ENCODE measurements at regions not wholly inside any gene's neighbourhood (a gene's known extent, or its start where the extent isn't known, plus 50 kb on each side); places are given as distances from the start of the nearest gene placed in this dataset.

GRCh38 chr15:37394402-37395099 is 294.2 kb upstream of the MEIS2 start:
- Histone ChIP-seq H3K79me2 (ENCODE audit: control insufficient read depth, insufficient read depth, low read length, poor library complexity) (no peaks in the 10 kb centered on the region), H2AK5ac (ENCODE audit: low read length) (no peak overlapping the region), H4K12ac (ENCODE audit: low read depth, low read length) (no peak overlapping the region), H4K91ac (ENCODE audit: low read depth, low read length) (no peak overlapping the region), H3K4me1 (ENCODE audit: control insufficient read depth in 1 of 2, insufficient read depth in 2 of 2, low read length in 2 of 2) (no peaks in the 10 kb centered on the region), H3K36me3 (ENCODE audit: control insufficient read depth in 1 of 2, insufficient read depth in 2 of 2, low read length in 2 of 2) (no peaks in the 10 kb centered on the region), H3K4me3 (ENCODE audit: low read depth, low read length) (no peak overlapping the region), H3K27me3 (ENCODE audit: insufficient read depth, low read length) (no peaks in the 10 kb centered on the region), H2BK12ac (ENCODE audit: low read length) (no peak overlapping the region), H2AFZ (ENCODE audit: insufficient read depth, low read length, poor library complexity) (no peak overlapping the region), H2BK120ac (ENCODE audit: insufficient read depth, low read length, poor library complexity) (no peak overlapping the region), H3K9me3 (ENCODE audit: insufficient read depth, low read depth, low read length) (peaks cover 2% of the 10 kb centered on the region), H3K4ac (ENCODE audit: low read depth, low read length) (no peak overlapping the region), H3K23ac (ENCODE audit: low read length) (no peak overlapping the region), H3K4me2 (ENCODE audit: low read length) (no peak overlapping the region), H4K8ac (ENCODE audit: low read depth, low read length) (no peak overlapping the region), H3K27ac (ENCODE audit: low read depth, low read length) (no peak overlapping the region), H2BK5ac (ENCODE audit: low read depth, low read length, poor library complexity) (no peak overlapping the region), H3K18ac (ENCODE audit: low read length) (no peak overlapping the region), H3K79me1 (ENCODE audit: low read length) (no peaks in the 10 kb centered on the region), H3K9ac (ENCODE audit: low read length) (no peak overlapping the region), H3K14ac (ENCODE audit: low read length) (no peak overlapping the region)
- WGBS (ENCODE audit: extremely low coverage, insufficient coverage, insufficient read length), result no CpG with 5 or more reads among the region's 3 CpGs
- no peak for DNase-seq

- no peak overlapping the region for H2BK12ac ChIP-seq (ENCODE audit: low read length)
- H3K4me1 ChIP-seq (ENCODE audit: control insufficient read depth in 1 of 2, insufficient read depth in 2 of 2, low read length in 2 of 2), result no peaks in the 10 kb centered on the region
- no peak overlapping the region for H2BK120ac ChIP-seq (ENCODE audit: insufficient read depth, low read length, poor library complexity)
- no peak overlapping the region for H3K23ac ChIP-seq (ENCODE audit: low read length)
- WGBS (ENCODE audit: extremely low coverage, insufficient coverage, insufficient read length), result no CpG with 5 or more reads among the region's 3 CpGs
- H3K14ac ChIP-seq (ENCODE audit: low read length), result no peak overlapping the region
- H3K27me3 ChIP-seq (ENCODE audit: insufficient read depth, low read length), result no peaks in the 10 kb centered on the region
- H3K9me3 ChIP-seq (ENCODE audit: insufficient read depth, low read depth, low read length), result no peaks in the 10 kb centered on the region
- no peak for DNase-seq
- no peak overlapping the region for H3K27ac ChIP-seq (ENCODE audit: low read depth, low read length)
- no peak overlapping the region for H3K4ac ChIP-seq (ENCODE audit: low read depth, low read length)
- no peaks in the 10 kb centered on the region for H3K79me1 ChIP-seq (ENCODE audit: low read length)
- H3K18ac ChIP-seq (ENCODE audit: low read length), result no peak overlapping the region
- H3K36me3 ChIP-seq (ENCODE audit: control insufficient read depth in 1 of 2, insufficient read depth in 2 of 2, low read length in 2 of 2), result no peaks in the 10 kb centered on the region
- no peak overlapping the region for H3K9ac ChIP-seq (ENCODE audit: low read length)
- no peak overlapping the region for H4K12ac ChIP-seq (ENCODE audit: low read depth, low read length)
- H3K4me3 ChIP-seq (ENCODE audit: low read depth, low read length), result no peak overlapping the region
- H3K4me2 ChIP-seq (ENCODE audit: low read length), result no peak overlapping the region
- no peak overlapping the region for H2AFZ ChIP-seq (ENCODE audit: insufficient read depth, low read length, poor library complexity)
- no peaks in the 10 kb centered on the region for H3K79me2 ChIP-seq (ENCODE audit: control insufficient read depth, insufficient read depth, low read length, poor library complexity)
- no peak overlapping the region for H4K8ac ChIP-seq (ENCODE audit: low read depth, low read length)
- H2AK5ac ChIP-seq (ENCODE audit: low read length), result no peak overlapping the region
- no peak overlapping the region for H2BK5ac ChIP-seq (ENCODE audit: low read depth, low read length, poor library complexity)
- no peak overlapping the region for H4K91ac ChIP-seq (ENCODE audit: low read depth, low read length)
These were observed 294.7 kb upstream of the MEIS2 start for GRCh38 chr15:37395100-37395468.

DNA sequence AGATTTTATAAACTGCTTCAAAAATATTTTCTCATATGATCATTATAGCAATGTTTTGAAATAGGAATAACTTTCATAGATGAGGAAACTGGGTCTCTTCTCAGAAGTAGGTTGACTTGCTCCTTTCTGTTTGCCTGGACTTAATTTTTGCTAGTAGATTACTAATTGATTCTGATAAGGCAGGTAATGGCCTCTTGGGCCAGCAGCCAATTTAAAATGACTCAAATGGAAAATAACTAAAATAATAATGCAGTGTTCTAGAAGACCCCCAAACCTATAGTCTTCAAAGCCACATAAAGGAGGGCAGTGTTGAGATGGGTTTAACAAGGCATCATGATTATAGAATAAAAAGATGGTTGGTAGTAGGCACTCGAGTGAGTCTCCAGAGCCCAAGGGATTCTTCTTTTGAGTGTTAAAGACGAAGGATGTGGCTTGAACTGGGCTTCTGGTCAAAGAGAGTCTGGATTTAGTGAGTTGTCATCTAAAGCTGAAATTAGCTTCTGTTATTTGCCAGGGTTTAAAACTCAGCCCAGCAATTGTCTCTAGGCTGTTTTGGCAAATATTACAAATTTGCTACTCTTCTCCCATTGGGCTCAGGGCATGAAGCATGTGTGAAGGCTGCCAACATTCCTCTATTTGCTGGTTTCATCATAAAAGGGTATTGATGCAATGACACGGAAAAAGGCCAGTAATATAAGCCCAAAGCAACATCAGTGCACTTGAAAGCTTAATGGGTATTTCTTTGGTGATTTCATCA is 297.1 kb upstream of the MEIS2 start:
- Histone ChIP-seq H2BK12ac (ENCODE audit: low read length) (no peak overlapping the region), H3K14ac (ENCODE audit: low read length) (no peak overlapping the region), H3K23ac (ENCODE audit: low read length) (no peak overlapping the region), H2AK5ac (ENCODE audit: low read length) (no peak overlapping the region), H3K4me3 (ENCODE audit: low read depth, low read length) (no peak overlapping the region), H4K12ac (ENCODE audit: low read depth, low read length) (no peak overlapping the region), H3K27me3 (ENCODE audit: insufficient read depth, low read length) (no peaks in the 10 kb centered on the region), H3K27ac (ENCODE audit: low read depth, low read length) (no peak overlapping the region), H3K4me1 (ENCODE audit: control insufficient read depth in 1 of 2, insufficient read depth in 2 of 2, low read length in 2 of 2) (no peaks in the 10 kb centered on the region), H3K9ac (ENCODE audit: low read length) (no peak overlapping the region), H3K18ac (ENCODE audit: low read length) (no peak overlapping the region), H4K91ac (ENCODE audit: low read depth, low read length) (no peak overlapping the region), H2BK5ac (ENCODE audit: low read depth, low read length, poor library complexity) (no peak overlapping the region), H3K4ac (ENCODE audit: low read depth, low read length) (no peak overlapping the region), H2AFZ (ENCODE audit: insufficient read depth, low read length, poor library complexity) (no peak overlapping the region), H3K4me2 (ENCODE audit: low read length) (no peak overlapping the region), H4K8ac (ENCODE audit: low read depth, low read length) (no peak overlapping the region), H3K79me2 (ENCODE audit: control insufficient read depth, insufficient read depth, low read length, poor library complexity) (no peaks in the 10 kb centered on the region), H3K36me3 (ENCODE audit: control insufficient read depth in 1 of 2, insufficient read depth in 2 of 2, low read length in 2 of 2) (no peaks in the 10 kb centered on the region), H3K9me3 (ENCODE audit: insufficient read depth, low read depth, low read length) (no peaks in the 10 kb centered on the region), H2BK120ac (ENCODE audit: insufficient read depth, low read length, poor library complexity) (no peak overlapping the region), H3K79me1 (ENCODE audit: low read length) (no peaks in the 10 kb centered on the region)
- no CpG with 5 or more reads among the region's 3 CpGs for WGBS (ENCODE audit: extremely low coverage, insufficient coverage, insufficient read length)
- no peak for DNase-seq

- Histone ChIP-seq H4K91ac (ENCODE audit: low read depth, low read length) (no peak overlapping the region), H3K23ac (ENCODE audit: low read length) (no peak overlapping the region), H3K4ac (ENCODE audit: low read depth, low read length) (no peak overlapping the region), H3K79me2 (ENCODE audit: control insufficient read depth, insufficient read depth, low read length, poor library complexity) (no peaks in the 10 kb centered on the region), H3K27ac (ENCODE audit: low read depth, low read length) (no peak overlapping the region), H3K18ac (ENCODE audit: low read length) (no peak overlapping the region), H3K79me1 (ENCODE audit: low read length) (no peaks in the 10 kb centered on the region), H2BK12ac (ENCODE audit: low read length) (no peak overlapping the region), H3K9ac (ENCODE audit: low read length) (no peak overlapping the region), H3K4me2 (ENCODE audit: low read length) (no peak overlapping the region), H3K14ac (ENCODE audit: low read length) (no peak overlapping the region), H3K9me3 (ENCODE audit: insufficient read depth, low read depth, low read length) (no peaks in the 10 kb centered on the region), H2AFZ (ENCODE audit: insufficient read depth, low read length, poor library complexity) (no peak overlapping the region), H3K4me3 (ENCODE audit: low read depth, low read length) (no peak overlapping the region), H4K8ac (ENCODE audit: low read depth, low read length) (no peak overlapping the region), H4K12ac (ENCODE audit: low read depth, low read length) (no peak overlapping the region), H3K4me1 (ENCODE audit: control insufficient read depth in 1 of 2, insufficient read depth in 2 of 2, low read length in 2 of 2) (no peaks in the 10 kb centered on the region), H3K36me3 (ENCODE audit: control insufficient read depth in 1 of 2, insufficient read depth in 2 of 2, low read length in 2 of 2) (no peaks in the 10 kb centered on the region), H2BK120ac (ENCODE audit: insufficient read depth, low read length, poor library complexity) (no peak overlapping the region), H2BK5ac (ENCODE audit: low read depth, low read length, poor library complexity) (no peak overlapping the region), H2AK5ac (ENCODE audit: low read length) (no peak overlapping the region), H3K27me3 (ENCODE audit: insufficient read depth, low read length) (no peaks in the 10 kb centered on the region)
- no peak for DNase-seq
- no CpG with 5 or more reads among the region's 1 CpG for WGBS (ENCODE audit: extremely low coverage, insufficient coverage, insufficient read length)
These were observed 315.8 kb upstream of the MEIS2 start for GRCh38 chr15:37416103-37416502.

Data from trophoblast cell (in vitro differentiated cells and primary cell).